ENCODE measurements at regions not wholly inside any gene's neighbourhood (a gene's known extent, or its start where the extent isn't known, plus 50 kb on each side); places are given as distances from the start of the nearest gene placed in this dataset.
A peak's percentile ranks its signal among the peaks of the same experiment; 100 is the strongest.

DNA sequence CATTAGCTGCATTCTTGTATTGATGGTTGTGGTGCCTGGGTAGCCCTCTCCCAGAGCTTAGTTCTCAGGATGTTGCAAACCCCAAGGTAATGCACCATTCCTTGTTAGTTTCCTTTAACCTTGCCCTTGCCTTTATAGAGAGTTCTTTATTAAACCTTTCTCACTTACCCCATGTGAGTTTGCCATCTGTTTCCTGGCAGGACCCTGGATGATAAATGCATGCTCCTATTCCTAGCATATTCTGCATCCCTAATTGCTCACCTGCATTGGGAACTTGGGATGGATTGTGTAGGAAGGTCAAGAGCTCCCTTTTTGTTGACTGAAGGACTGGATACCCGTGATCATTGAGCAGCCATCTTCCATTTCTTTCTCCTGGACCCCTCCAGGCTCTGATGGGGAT, 59.9 kb upstream of the AP1S2 start:
- DNase-seq = no peak

DNA sequence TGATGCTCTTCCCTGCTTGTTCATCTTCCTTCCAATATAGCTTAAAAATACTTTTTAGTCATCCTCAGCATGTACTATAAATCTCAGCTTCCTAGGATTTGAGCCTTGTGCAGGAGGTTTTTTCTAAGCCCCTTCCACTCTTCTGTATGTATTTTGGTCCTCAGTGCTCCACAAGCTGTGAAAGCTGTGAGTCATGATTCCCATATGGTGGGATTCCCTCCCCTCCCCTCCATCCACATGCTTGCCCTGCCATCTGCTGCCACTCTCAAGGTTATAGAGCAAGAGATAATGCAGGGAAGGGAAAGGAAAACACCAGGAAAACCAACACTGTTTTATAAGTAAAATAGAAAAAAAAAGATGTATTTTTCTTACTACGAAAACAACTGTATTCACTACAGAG, 58.5 kb upstream of the AP1S2 start:
- DNase-seq = no peak

DNA sequence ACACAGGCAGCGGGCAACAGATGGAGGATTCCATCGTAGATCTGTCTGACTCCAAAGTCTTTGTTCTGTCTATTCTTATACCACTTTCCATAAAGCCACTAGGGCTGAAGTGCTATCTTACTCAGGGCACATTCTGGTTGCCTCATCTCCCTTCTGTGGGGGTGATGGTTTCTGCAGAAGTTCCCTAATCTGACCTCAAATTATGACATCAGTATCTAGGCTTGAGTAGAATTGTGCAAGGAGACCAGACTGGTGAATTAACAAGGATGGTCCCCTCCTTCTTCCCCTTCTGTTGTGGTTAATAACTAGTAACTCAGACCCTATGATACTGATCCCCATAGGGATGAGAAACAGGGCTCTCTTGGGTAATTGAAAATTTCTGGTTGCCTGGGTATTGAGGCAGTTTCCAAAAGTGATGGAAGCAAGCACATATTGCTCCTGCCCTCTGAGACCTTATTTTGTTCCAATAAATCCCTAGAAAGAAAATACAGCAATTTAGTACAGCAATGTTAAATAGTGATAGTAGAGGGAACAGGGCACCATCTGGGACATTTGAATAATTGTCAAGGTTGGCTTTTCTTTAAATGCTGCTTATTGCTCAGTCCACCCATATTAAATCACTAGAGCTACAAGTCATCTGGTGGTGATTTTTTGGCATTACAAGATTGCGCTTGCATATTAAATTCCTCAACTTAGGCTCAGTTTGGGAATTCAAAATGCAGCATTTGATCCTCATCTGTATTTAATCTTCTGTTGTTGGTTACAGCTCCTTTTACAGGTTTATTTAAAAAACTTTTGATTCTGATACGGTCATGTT, 57.3 kb upstream of the AP1S2 start:
- peak; percentile 7 to 58 for DNase-seq

DNA sequence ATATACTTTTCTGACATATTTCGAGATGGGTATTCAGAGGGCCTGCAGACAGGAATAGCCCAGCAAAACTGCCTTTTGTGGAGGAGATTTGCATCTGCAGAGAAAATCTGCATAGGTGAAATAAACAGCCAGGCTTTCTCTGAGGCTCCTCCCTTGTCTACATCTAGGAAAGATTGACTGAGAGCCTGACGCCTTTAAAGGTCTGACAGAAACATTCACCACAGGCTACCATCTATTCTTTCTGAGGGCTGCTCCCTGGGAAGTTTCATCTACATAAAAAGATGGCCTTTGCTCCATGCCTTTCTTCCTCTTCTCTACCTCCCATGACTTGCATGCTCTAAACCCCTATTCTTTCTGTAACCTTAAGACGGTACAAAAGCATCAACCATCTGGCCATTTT, 55.0 kb upstream of the AP1S2 start:
- DNase-seq = no peak

DNA sequence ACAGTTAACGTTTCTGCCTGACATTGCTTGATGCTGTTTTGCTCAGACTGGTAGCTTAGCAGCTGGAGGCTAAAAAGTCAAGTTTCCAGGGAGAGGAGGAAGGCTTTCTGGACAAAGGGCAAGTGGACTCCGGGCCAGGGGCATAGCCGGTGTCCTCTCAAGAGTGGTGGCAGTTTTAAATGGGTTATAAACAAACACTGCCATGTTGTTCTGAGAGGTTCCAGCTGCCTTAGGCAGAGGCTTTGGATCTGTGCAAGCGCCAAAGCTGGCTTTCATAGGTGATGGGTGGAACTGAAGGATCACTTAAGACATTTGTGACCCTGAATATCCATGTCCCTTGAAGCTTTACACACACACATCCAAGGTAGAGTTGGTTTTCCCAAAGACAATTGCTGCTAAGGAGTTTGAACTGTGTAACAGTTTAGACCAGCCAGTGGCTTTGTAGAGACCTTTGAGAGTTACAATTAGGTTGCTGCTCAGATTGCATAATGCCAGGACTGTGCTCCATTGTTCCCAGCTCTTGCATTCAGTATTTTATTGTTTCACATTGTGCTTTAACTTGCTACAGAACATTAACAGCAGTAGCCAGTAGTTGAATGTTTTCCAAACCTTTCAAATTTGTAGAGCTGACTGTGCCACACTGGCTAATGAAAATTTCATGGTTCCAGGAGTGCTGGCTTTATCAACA, 54.1 kb upstream of the AP1S2 start:
- no peak for DNase-seq

DNA sequence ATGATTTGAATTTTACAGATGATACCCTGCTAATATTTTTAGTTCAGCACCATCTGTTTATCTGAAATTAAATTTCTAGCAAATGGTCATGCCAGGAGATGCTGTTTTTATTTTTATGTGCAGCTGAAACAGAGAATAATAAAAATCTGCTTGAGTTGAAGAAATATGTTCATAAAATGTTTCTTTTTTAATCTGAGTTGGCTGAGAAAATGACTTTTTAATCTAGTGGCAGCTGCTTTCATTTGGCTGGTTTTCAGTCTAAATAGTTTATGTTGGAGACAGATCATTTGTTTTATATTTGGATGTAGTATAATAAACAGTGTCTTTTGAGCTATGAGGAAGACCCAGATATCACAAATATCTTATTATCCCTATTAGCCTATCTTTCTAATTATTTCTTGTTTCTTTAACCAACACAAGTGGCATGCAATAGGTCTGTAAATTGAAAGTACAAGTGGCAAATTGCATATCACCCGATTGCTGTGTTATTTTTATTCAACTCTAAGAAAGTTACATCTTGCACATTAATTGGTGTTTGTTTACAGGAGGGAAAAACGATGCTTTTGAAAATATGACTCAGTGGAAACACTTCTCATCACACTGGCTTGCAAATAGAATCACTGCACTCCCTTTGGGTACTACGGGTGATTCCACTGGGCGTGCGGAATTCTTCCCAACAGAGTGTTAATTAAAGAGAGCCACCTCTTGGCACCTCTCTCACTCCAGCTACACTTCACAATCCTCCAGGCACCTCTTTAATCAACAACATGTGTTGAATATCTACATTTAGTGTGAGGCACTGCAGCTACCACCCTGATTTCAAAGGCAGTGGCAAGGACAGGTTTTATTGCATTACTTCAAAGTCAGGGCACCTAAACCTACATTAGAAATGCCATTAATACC, 51.7 kb upstream of the AP1S2 start:
- no peak for DNase-seq

Data from CD4-positive, alpha-beta T cell treated with Interferon alpha-2 for 1 hour (primary cell).